Stomach (tissue), 8 donors: ENCODE measurements at regions not wholly inside any gene's neighbourhood (a gene's known extent, or its start where the extent isn't known, plus 50 kb on each side); places are given as distances from the start of the nearest gene placed in this dataset.

Experiments used
- DNase-seq, 2 donors: peaks; one replicate each; pipeline versions ENCODE4 v3.0.0 to v3.0.0-alpha.2; 2013 to 2019
- H3K27ac ChIP-seq, 5 donors: fragments of 200-600 bp in 4 of 5; sonication (generic) in 4 of 5; one replicate each; pipeline ENCODE4 v1.5.1; 2013 to 2019; ENCODE audit warnings: mild to moderate bottlenecking in 1 of 5, moderate library complexity in 1 of 5
- H3K27me3 ChIP-seq, 3 donors: fragments of 200-600 bp; sonication (generic); one replicate each; pipeline ENCODE4 v1.5.1; 2017 to 2019; ENCODE audit warnings: mixed run types in 1 of 3
- H3K36me3 ChIP-seq, 4 donors: fragments of 200-600 bp; sonication (generic); 1 replicate in 3 of 4; 2 replicates in 1 of 4; pipeline ENCODE4 v1.5.1; 2016 to 2019
- H3K4me1 ChIP-seq, 4 donors: fragments of 200-600 bp; sonication (generic); one replicate each; pipeline ENCODE4 v1.5.1; 2016 to 2019
- H3K4me3 ChIP-seq, 4 donors: fragments of 200-600 bp; sonication (generic) in 3 of 4; one replicate each; pipeline ENCODE4 v1.5.1; 2016 to 2019; ENCODE audit warnings: mild to moderate bottlenecking in 1 of 4
- H3K9me3 ChIP-seq, 4 donors: fragments of 200-600 bp; sonication (generic); one replicate each; pipeline ENCODE4 v1.5.1; 2016 to 2019
- EP300 ChIP-seq: sonication (generic); formaldehyde crosslinking; IDR thresholded peaks from one replicate; pipeline ENCODE4 v1.6.1; 2017; ENCODE audit warnings: antibody characterized with exemption
- POLR2A ChIP-seq, 4 donors: fragments of 450-650 bp; IDR thresholded peaks; one replicate each; pipeline ENCODE4 v1.6.1; 2016; ENCODE audit warnings: antibody characterized with exemption in 4 of 4, control low read depth in 2 of 4, mild to moderate bottlenecking in 1 of 4, moderate library complexity in 1 of 4
- POLR2AphosphoS5 ChIP-seq, 3 donors: sonication (generic); formaldehyde crosslinking; IDR thresholded peaks; one replicate each; pipeline ENCODE4 v1.6.1; 2016; ENCODE audit warnings: antibody characterized with exemption in 3 of 3
- WGBS, 5 donors: extraction: QIAGEN DNeasy Blood & Tissue Kit in 3 of 5; methylation state at CpG; one replicate each; pipeline versions ENCODE4 v1.1.5 to v1.1.7; 2013 to 2018; 5-methylcytosine and 5-hydroxymethylcytosine counted together
- intact Hi-C: fragments of 100-400 bp; cut with DNase I; formaldehyde crosslinking; loops from one replicate; pipeline ENCODE4 v1.15.1; 2023; ENCODE audit warnings: low total_unique reads
- TF ChIP-seq, protein P1 (sequence below), 7 experiments: fragments of 450-650 bp in 4 of 7; fragments of 200-600 bp in 3 of 7; sonication (generic) in 3 of 7; IDR thresholded peaks; one replicate each; pipeline ENCODE4 v1.5.1; 2016 to 2019; ENCODE audit warnings: antibody characterized with exemption in 7 of 7, control low read depth in 2 of 7, mild to moderate bottlenecking in 1 of 7
- donor health status: healthy with polysubstance abuse.
- donor health status: Bipolar disorder and iron deficiency.
- donor health status: healthy.

DNA sequence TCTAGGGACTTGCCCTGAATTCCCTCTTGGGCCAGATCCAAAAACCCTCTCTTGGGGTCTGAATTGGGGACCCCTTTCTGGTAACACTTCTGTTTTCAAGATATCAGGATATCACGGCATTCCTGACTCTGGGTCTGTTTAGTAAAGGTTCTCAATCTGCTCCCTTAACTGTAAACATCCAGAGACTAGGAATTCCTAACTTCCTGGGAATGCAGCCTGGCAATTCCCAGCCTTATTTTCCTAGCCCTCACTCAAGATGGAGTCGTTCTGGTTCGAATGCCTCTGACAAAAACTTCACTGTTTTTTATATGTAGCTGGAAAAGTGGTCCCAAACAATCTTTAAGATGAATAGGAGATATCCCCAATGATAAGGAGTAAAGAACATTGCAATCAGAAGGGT is 141.6 kb upstream of the XYLT1 start:
- WGBS, 5 donors, result 42 to 67% (median 52%) methylated on average over 3 of the region's 3 CpGs
- Histone ChIP-seq H3K27me3 (peaks cover 0 to 17% (median 0%) of the 10 kb centered on the region in 3 donors), H3K9me3 (peaks cover 0 to 7% (median 0%) of the 10 kb centered on the region in 4 donors), H3K36me3 (no peaks in the 10 kb centered on the region), H3K27ac (no peak overlapping the region), H3K4me3 (no peak overlapping the region), H3K4me1 (no peaks in the 10 kb centered on the region)
- intact Hi-C loops, result no loop called here
- DNase-seq, result no peak
- no peak for TF ChIP-seq POLR2AphosphoS5 (IDR thresholded peaks at IDR 0.05)
- no peak for TF ChIP-seq POLR2A (IDR thresholded peaks at IDR 0.05)
- no peak for TF ChIP-seq EP300
- TF ChIP-seq, protein P1, sequence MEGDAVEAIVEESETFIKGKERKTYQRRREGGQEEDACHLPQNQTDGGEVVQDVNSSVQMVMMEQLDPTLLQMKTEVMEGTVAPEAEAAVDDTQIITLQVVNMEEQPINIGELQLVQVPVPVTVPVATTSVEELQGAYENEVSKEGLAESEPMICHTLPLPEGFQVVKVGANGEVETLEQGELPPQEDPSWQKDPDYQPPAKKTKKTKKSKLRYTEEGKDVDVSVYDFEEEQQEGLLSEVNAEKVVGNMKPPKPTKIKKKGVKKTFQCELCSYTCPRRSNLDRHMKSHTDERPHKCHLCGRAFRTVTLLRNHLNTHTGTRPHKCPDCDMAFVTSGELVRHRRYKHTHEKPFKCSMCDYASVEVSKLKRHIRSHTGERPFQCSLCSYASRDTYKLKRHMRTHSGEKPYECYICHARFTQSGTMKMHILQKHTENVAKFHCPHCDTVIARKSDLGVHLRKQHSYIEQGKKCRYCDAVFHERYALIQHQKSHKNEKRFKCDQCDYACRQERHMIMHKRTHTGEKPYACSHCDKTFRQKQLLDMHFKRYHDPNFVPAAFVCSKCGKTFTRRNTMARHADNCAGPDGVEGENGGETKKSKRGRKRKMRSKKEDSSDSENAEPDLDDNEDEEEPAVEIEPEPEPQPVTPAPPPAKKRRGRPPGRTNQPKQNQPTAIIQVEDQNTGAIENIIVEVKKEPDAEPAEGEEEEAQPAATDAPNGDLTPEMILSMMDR (IDR thresholded peaks at IDR 0.05), result no peak

DNA sequence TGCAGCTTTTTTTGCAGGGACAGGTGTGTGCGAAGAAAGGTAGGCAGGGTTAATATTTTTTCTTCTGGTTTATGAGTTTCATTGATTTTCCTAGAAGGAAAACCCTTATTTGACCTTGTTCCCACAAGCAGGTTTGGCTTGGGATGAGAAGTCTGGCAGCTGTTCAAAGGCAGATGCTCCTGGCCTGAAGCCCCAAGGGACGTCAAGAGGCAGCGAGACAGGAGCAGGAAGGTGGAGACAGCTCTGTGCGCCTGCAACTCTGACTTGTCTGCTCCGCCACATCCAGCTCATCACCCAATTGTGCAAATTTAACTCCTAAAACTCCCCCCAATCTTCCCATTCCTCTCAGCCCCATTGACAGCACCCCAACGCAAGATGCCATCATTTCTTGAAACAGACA is 136.8 kb upstream of the XYLT1 start:
- H3K4me1 ChIP-seq, result no peaks in the 10 kb centered on the region
- H3K27me3 ChIP-seq, result peaks cover 0 to 24% (median 0%) of the 10 kb centered on the region in 3 donors
- no peak overlapping the region for H3K4me3 ChIP-seq
- H3K36me3 ChIP-seq, result no peaks in the 10 kb centered on the region
- peak in 1 of 2 donors; percentile 4 for DNase-seq
- intact Hi-C loops, result no loop called here
- TF ChIP-seq EP300 (no peak), POLR2AphosphoS5 (IDR thresholded peaks at IDR 0.05) (no peak), POLR2A (IDR thresholded peaks at IDR 0.05) (no peak)
- TF ChIP-seq, protein P1 (IDR thresholded peaks at IDR 0.05), result no peak
- no peak overlapping the region for H3K27ac ChIP-seq
- 64 to 85% (median 74%) methylated on average over 6 of the region's 6 CpGs for WGBS, 5 donors
- H3K9me3 ChIP-seq, result peaks cover 0 to 7% (median 0%) of the 10 kb centered on the region in 4 donors

DNA sequence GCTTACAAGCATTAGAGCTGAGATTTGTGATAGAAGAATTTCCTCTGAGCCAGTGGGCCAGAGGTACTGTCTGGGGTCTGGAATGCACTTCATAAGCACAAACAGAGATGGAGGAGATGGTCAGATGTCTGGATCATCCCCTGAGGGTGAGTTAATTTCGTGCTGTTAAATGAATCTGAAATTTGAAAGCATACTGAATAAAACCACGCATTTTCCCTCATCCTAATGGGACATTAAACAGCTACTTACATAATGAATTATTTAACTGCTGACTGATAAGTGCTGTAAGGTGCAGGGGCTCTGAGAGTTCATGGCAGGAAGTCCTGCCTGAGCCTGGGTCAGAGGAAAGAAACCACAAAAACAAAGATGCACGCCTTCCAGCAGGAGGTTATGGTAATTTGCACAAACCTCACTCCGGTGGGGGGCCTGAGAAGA is 136.3 kb upstream of the XYLT1 start:
- Histone ChIP-seq H3K4me3 (no peak overlapping the region), H3K9me3 (peaks cover 0 to 7% (median 0%) of the 10 kb centered on the region in 4 donors), H3K4me1 (no peaks in the 10 kb centered on the region), H3K27me3 (peaks cover 0 to 21% (median 0%) of the 10 kb centered on the region in 3 donors), H3K27ac (no peak overlapping the region), H3K36me3 (no peaks in the 10 kb centered on the region)
- intact Hi-C loops, result no loop called here
- DNase-seq, result no peak
- TF ChIP-seq POLR2AphosphoS5 (IDR thresholded peaks at IDR 0.05) (no peak), EP300 (no peak), POLR2A (IDR thresholded peaks at IDR 0.05) (no peak)
- TF ChIP-seq, protein P1 (IDR thresholded peaks at IDR 0.05), result no peak
- WGBS, 5 donors, result 16 to 39% (median 20%) methylated on average over 4 of the region's 4 CpGs

DNA sequence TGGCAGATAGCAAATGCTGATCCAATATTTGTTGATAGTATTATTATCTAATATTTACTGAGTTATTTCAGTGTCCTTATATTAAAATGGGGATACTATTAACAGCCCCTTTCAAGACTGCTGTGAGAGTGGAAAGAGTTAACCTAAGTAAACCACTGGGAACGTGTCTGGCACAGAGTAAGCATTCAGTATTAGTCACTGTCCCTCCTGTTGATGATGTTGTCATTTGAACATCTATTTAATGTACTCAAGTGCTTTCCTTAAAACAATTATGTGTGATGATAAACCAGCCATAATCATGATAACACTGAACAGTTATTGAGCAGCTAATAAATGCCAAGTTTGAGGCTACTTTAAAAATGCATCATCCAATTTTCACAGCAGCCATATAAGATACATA is 135.7 kb upstream of the XYLT1 start:
- no peaks in the 10 kb centered on the region for H3K36me3 ChIP-seq
- H3K9me3 ChIP-seq, result peaks cover 0 to 7% (median 0%) of the 10 kb centered on the region in 4 donors
- H3K4me3 ChIP-seq, result no peak overlapping the region
- H3K27ac ChIP-seq, result no peak overlapping the region
- intact Hi-C loops, result no loop called here
- WGBS, 5 donors, result 0 to 2% (median 2%) methylated on average over 1 of the region's 1 CpG
- peaks cover 0 to 21% (median 0%) of the 10 kb centered on the region in 3 donors for H3K27me3 ChIP-seq
- DNase-seq, result no peak
- no peak for TF ChIP-seq POLR2AphosphoS5 (IDR thresholded peaks at IDR 0.05)
- TF ChIP-seq POLR2A (IDR thresholded peaks at IDR 0.05), result no peak
- TF ChIP-seq EP300, result no peak
- TF ChIP-seq, protein P1 (IDR thresholded peaks at IDR 0.05), result no peak
- no peaks in the 10 kb centered on the region for H3K4me1 ChIP-seq
